DOHH2 (cell line): ENCODE measurements at regions not wholly inside any gene's neighbourhood (a gene's known extent, or its start where the extent isn't known, plus 50 kb on each side); places are given as distances from the start of the nearest gene placed in this dataset.

Experiments used
- CTCF ChIP-seq: fragments of 200-600 bp; sonication (generic); IDR thresholded peaks from one replicate; pipeline ENCODE4 v1.5.1; 2014; ENCODE audit warnings: antibody characterized with exemption, mild to moderate bottlenecking, low read depth, low read length; ENCODE audit not compliant: poor library complexity, severe bottlenecking
- EZH2phosphoT487 ChIP-seq: fragments of 200-600 bp; sonication (generic); IDR thresholded peaks from 2 replicates; pipeline ENCODE4 v1.6.1; 2017; ENCODE audit warnings: borderline replicate concordance, mild to moderate bottlenecking, antibody characterized with exemption, low read length, moderate library complexity, mixed read lengths

- TF ChIP-seq CTCF (no peak), EZH2phosphoT487 (no peak)
Observed at GRCh38 chr10:110358869-110359629, 54.3 kb upstream of the SMNDC1 start.
